ENCODE measurements at regions not wholly inside any gene's neighbourhood (a gene's known extent, or its start where the extent isn't known, plus 50 kb on each side); places are given as distances from the start of the nearest gene placed in this dataset.

DNA sequence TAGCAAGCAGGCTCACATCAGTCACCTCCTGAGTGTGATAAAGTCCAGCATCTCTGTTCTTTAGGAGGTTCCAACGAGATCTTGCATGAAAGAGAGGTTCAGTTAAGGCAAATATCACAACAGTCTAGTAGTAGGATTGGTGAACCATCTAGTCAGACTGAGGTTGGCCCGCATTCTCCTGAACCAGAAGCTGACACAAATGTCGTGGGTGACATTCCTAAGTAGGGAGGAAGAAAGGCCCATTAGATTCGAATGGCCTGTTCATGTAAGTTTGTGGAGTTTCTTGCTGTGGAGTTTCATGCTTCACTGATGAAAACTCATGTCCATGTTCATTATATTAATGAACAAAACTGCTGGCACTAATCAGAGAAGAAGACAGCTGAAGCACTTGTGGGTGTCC, 66.7 kb upstream of the XCR1 start:
- TF ChIP-seq OSR1 (CRISPR knock-in tag; IDR thresholded peaks at IDR 0.05) = no peak
- TF ChIP-seq ZFP30 (CRISPR knock-in tag; IDR thresholded peaks at IDR 0.05) = no peak
- no peak for TF ChIP-seq PATZ1 (CRISPR knock-in tag; IDR thresholded peaks at IDR 0.05; ENCODE audit: borderline replicate concordance)
- no peak for TF ChIP-seq ZFP3 (CRISPR knock-in tag; IDR thresholded peaks at IDR 0.05)
- no peak for TF ChIP-seq CREB5 (CRISPR knock-in tag; IDR thresholded peaks at IDR 0.05; ENCODE audit: low read depth)
- TF ChIP-seq, protein P1, sequence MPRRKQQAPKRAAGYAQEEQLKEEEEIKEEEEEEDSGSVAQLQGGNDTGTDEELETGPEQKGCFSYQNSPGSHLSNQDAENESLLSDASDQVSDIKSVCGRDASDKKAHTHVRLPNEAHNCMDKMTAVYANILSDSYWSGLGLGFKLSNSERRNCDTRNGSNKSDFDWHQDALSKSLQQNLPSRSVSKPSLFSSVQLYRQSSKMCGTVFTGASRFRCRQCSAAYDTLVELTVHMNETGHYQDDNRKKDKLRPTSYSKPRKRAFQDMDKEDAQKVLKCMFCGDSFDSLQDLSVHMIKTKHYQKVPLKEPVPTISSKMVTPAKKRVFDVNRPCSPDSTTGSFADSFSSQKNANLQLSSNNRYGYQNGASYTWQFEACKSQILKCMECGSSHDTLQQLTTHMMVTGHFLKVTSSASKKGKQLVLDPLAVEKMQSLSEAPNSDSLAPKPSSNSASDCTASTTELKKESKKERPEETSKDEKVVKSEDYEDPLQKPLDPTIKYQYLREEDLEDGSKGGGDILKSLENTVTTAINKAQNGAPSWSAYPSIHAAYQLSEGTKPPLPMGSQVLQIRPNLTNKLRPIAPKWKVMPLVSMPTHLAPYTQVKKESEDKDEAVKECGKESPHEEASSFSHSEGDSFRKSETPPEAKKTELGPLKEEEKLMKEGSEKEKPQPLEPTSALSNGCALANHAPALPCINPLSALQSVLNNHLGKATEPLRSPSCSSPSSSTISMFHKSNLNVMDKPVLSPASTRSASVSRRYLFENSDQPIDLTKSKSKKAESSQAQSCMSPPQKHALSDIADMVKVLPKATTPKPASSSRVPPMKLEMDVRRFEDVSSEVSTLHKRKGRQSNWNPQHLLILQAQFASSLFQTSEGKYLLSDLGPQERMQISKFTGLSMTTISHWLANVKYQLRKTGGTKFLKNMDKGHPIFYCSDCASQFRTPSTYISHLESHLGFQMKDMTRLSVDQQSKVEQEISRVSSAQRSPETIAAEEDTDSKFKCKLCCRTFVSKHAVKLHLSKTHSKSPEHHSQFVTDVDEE (CRISPR knock-in tag; IDR thresholded peaks at IDR 0.05) = no peak
- TF ChIP-seq BACH2 (CRISPR knock-in tag; IDR thresholded peaks at IDR 0.05; ENCODE audit: borderline replicate concordance) = no peak
- TF ChIP-seq, protein P2, sequence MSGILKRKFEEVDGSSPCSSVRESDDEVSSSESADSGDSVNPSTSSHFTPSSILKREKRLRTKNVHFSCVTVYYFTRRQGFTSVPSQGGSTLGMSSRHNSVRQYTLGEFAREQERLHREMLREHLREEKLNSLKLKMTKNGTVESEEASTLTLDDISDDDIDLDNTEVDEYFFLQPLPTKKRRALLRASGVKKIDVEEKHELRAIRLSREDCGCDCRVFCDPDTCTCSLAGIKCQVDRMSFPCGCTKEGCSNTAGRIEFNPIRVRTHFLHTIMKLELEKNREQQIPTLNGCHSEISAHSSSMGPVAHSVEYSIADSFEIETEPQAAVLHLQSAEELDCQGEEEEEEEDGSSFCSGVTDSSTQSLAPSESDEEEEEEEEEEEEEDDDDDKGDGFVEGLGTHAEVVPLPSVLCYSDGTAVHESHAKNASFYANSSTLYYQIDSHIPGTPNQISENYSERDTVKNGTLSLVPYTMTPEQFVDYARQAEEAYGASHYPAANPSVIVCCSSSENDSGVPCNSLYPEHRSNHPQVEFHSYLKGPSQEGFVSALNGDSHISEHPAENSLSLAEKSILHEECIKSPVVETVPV (CRISPR knock-in tag; IDR thresholded peaks at IDR 0.05) = no peak
- TF ChIP-seq ZNF565 (CRISPR knock-in tag; conservative IDR thresholded peaks at IDR 0.05; ENCODE audit: low read depth) = no peak
- TF ChIP-seq ZC3H10 (CRISPR knock-in tag; IDR thresholded peaks at IDR 0.05) = no peak
